Body of pancreas (tissue), 4 donors: ENCODE measurements at regions not wholly inside any gene's neighbourhood (a gene's known extent, or its start where the extent isn't known, plus 50 kb on each side); places are given as distances from the start of the nearest gene placed in this dataset.

ENCODE experiments used
- POLR2A ChIP-seq, 3 donors: fragments of 450-650 bp; IDR thresholded peaks; one replicate each; pipeline ENCODE4 v1.6.1; 2016; ENCODE audit warnings: antibody characterized with exemption in 3 of 3, mild to moderate bottlenecking in 2 of 3
- TF ChIP-seq, protein P1 (sequence below), 7 experiments: fragments of 450-650 bp in 4 of 7; fragments of 200-600 bp in 3 of 7; sonication (generic) in 3 of 7; IDR thresholded peaks; one replicate each; pipeline ENCODE4 v1.5.1; 2016 to 2019; ENCODE audit warnings: antibody characterized with exemption in 7 of 7

DNA sequence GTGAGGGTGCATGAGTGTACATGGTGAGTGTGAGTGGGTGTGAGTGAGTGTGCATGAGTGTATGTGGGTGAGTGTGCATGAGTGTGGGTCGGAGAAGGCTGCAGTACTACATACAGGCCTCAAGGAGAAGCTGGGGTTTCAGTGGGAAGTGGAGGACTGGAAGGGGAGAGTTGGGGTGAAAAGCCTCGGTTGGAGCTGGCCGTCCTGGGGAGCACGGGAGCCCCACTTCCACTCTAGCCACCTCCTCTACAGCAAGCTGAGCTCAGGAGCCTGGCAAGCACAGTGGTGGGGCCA is 68.7 kb upstream of the HPCAL1 start:
- TF ChIP-seq, protein P1, sequence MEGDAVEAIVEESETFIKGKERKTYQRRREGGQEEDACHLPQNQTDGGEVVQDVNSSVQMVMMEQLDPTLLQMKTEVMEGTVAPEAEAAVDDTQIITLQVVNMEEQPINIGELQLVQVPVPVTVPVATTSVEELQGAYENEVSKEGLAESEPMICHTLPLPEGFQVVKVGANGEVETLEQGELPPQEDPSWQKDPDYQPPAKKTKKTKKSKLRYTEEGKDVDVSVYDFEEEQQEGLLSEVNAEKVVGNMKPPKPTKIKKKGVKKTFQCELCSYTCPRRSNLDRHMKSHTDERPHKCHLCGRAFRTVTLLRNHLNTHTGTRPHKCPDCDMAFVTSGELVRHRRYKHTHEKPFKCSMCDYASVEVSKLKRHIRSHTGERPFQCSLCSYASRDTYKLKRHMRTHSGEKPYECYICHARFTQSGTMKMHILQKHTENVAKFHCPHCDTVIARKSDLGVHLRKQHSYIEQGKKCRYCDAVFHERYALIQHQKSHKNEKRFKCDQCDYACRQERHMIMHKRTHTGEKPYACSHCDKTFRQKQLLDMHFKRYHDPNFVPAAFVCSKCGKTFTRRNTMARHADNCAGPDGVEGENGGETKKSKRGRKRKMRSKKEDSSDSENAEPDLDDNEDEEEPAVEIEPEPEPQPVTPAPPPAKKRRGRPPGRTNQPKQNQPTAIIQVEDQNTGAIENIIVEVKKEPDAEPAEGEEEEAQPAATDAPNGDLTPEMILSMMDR (IDR thresholded peaks at IDR 0.05), result no peak
- no peak for TF ChIP-seq POLR2A (IDR thresholded peaks at IDR 0.05)
